K562 (cell line): ENCODE measurements at regions not wholly inside any gene's neighbourhood (a gene's known extent, or its start where the extent isn't known, plus 50 kb on each side); places are given as distances from the start of the nearest gene placed in this dataset.

ENCODE experiments used
- BACH1 ChIP-seq: fragments of 200-800 bp; sonication (Bioruptor generic); IDR thresholded peaks from 2 replicates; pipeline ENCODE4 v1.6.1; 2016; ENCODE audit warnings: missing genetic modification characterization, missing compliant biosample characterization
- BRD9 ChIP-seq: fragments of 450-650 bp; IDR thresholded peaks from 2 replicates; pipeline ENCODE4 v1.6.1; 2018; ENCODE audit warnings: low read depth; ENCODE audit not compliant: partially characterized antibody
- CBX8 ChIP-seq: fragments of 200-600 bp; sonication (generic); IDR thresholded peaks from 2 replicates; pipeline ENCODE4 v1.6.1; 2012; ENCODE audit warnings: borderline replicate concordance, mixed run types, low read depth, mild to moderate bottlenecking, moderate library complexity, mixed read lengths, low read length, control low read depth, inconsistent platforms; ENCODE audit not compliant: poor library complexity, severe bottlenecking; ENCODE audit errors: extremely low read depth
- FOXK2 ChIP-seq, 2 experiments: fragments of 450-650 bp; IDR thresholded peaks in 1 of 2; conservative IDR thresholded peaks in 1 of 2; 2 replicates each; pipeline ENCODE4 v1.6.1; 2016; ENCODE audit warnings: low read depth in 2 of 2, mild to moderate bottlenecking in 1 of 2
- FOXP1 ChIP-seq: sonication (generic); formaldehyde crosslinking; IDR thresholded peaks from 2 replicates; pipeline ENCODE4 v1.8.0; 2022; ENCODE audit warnings: mild to moderate bottlenecking, missing genetic modification reagents
- MBD2 ChIP-seq: sonication (generic); IDR thresholded peaks from 2 replicates; pipeline ENCODE4 v1.6.1; 2016; ENCODE audit warnings: low read depth, borderline replicate concordance
- POLR2A ChIP-seq: fragments of 450-650 bp; conservative IDR thresholded peaks from 2 replicates; pipeline ENCODE4 v1.6.1; 2016
- SMARCC2 ChIP-seq: fragments of 450-650 bp; IDR thresholded peaks from 2 replicates; pipeline ENCODE4 v1.6.1; 2017; ENCODE audit warnings: antibody characterized with exemption, moderate library complexity, mild to moderate bottlenecking, low read depth
- ZNF121 ChIP-seq: sonication (generic); formaldehyde crosslinking; conservative IDR thresholded peaks from 2 replicates; pipeline ENCODE4 v1.8.0; 2022; ENCODE audit warnings: missing genetic modification reagents
- ZNF551 ChIP-seq: fragments of 250-450 bp; sonication (Bioruptor Pico); IDR thresholded peaks from 2 replicates; pipeline ENCODE4 v1.5.0; 2021; ENCODE audit warnings: mild to moderate bottlenecking, moderate library complexity
- TF ChIP-seq, protein P1 (sequence below): fragments of 450-650 bp; formaldehyde crosslinking; IDR thresholded peaks from 2 replicates; pipeline ENCODE4 v1.4.0; 2020; ENCODE audit warnings: mild to moderate bottlenecking, moderate library complexity
- TF ChIP-seq, protein P2 (sequence below), 2 experiments: fragments of 450-650 bp; IDR thresholded peaks; 2 replicates each; pipeline ENCODE4 v1.6.1; 2018; ENCODE audit warnings: mild to moderate bottlenecking in 2 of 2, low read depth in 1 of 2; ENCODE audit not compliant: partially characterized antibody in 2 of 2
- TF ChIP-seq, protein P3 (sequence below): fragments of 200-800 bp; sonication (Bioruptor generic); IDR thresholded peaks from 2 replicates; pipeline ENCODE4 v1.6.1; 2016; ENCODE audit warnings: missing genetic modification characterization, missing compliant biosample characterization
- TF ChIP-seq, protein P4 (sequence below): fragments of 250-450 bp; sonication (Bioruptor Pico); IDR thresholded peaks from 2 replicates; pipeline ENCODE4 v1.5.1; 2021; ENCODE audit warnings: mild to moderate bottlenecking

DNA sequence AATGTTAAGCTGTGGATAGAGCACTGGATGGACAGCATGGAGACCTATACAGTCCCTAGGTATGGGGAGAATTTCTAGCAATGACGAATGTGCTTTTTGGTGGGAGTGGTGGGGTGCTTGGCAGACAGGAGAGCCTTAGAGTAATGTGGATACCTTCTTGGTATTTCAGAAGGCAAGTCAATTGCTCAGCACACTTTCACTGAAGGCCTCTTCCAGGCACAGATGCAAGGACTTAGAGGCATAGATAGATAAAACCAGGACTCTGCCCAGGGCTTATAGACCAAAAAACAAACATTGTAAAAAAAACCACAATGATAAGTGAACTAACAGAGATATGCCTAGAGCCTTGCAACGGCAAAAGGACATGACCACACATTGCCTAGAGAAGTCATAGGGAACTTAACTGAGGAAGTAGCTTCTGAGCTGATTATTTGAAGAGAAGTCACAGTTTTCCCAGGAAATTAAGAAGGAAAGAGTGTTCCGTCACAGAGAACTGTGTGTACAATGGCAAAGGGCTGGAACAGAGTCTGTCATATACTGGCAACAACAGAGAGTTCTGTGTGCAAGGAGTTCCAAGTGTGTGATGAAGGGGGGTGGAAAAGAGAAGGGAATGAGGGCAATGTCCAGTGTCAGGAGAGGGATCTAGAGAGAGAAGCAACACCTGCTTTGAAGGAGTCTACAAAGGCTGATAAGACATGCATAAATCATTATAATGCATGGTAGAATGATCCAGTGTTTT is 65.9 kb upstream of the PICALM start (continued):
- peak in 1 of 2 experiments; percentile 23; a peak in 1 of 4 replicates for TF ChIP-seq FOXK2 (conservative IDR thresholded peaks at IDR 0.05 in 1 of 2, IDR thresholded peaks at IDR 0.05 in 1 of 2; ENCODE audit: low read depth in 2 of 2)
- TF ChIP-seq BRD9 = peak; percentile 39
- TF ChIP-seq, protein P1, sequence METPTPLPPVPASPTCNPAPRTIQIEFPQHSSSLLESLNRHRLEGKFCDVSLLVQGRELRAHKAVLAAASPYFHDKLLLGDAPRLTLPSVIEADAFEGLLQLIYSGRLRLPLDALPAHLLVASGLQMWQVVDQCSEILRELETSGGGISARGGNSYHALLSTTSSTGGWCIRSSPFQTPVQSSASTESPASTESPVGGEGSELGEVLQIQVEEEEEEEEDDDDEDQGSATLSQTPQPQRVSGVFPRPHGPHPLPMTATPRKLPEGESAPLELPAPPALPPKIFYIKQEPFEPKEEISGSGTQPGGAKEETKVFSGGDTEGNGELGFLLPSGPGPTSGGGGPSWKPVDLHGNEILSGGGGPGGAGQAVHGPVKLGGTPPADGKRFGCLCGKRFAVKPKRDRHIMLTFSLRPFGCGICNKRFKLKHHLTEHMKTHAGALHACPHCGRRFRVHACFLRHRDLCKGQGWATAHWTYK (CRISPR knock-in tag) = 0 out of 2 replicates have a peak, but pooled peaks have one; percentile 20
- TF ChIP-seq, protein P2, sequence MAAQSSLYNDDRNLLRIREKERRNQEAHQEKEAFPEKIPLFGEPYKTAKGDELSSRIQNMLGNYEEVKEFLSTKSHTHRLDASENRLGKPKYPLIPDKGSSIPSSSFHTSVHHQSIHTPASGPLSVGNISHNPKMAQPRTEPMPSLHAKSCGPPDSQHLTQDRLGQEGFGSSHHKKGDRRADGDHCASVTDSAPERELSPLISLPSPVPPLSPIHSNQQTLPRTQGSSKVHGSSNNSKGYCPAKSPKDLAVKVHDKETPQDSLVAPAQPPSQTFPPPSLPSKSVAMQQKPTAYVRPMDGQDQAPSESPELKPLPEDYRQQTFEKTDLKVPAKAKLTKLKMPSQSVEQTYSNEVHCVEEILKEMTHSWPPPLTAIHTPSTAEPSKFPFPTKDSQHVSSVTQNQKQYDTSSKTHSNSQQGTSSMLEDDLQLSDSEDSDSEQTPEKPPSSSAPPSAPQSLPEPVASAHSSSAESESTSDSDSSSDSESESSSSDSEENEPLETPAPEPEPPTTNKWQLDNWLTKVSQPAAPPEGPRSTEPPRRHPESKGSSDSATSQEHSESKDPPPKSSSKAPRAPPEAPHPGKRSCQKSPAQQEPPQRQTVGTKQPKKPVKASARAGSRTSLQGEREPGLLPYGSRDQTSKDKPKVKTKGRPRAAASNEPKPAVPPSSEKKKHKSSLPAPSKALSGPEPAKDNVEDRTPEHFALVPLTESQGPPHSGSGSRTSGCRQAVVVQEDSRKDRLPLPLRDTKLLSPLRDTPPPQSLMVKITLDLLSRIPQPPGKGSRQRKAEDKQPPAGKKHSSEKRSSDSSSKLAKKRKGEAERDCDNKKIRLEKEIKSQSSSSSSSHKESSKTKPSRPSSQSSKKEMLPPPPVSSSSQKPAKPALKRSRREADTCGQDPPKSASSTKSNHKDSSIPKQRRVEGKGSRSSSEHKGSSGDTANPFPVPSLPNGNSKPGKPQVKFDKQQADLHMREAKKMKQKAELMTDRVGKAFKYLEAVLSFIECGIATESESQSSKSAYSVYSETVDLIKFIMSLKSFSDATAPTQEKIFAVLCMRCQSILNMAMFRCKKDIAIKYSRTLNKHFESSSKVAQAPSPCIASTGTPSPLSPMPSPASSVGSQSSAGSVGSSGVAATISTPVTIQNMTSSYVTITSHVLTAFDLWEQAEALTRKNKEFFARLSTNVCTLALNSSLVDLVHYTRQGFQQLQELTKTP (IDR thresholded peaks at IDR 0.05; ENCODE audit: low read depth in 1 of 2, partially characterized antibody in 2 of 2) = peak; percentile 55 to 67
- no peak for TF ChIP-seq CBX8
- TF ChIP-seq SMARCC2 = peak; percentile 57
- no peak for TF ChIP-seq ZNF121 (CRISPR knock-in tag)
- TF ChIP-seq ZNF551 (CRISPR knock-in tag) = no peak
- TF ChIP-seq, protein P3, sequence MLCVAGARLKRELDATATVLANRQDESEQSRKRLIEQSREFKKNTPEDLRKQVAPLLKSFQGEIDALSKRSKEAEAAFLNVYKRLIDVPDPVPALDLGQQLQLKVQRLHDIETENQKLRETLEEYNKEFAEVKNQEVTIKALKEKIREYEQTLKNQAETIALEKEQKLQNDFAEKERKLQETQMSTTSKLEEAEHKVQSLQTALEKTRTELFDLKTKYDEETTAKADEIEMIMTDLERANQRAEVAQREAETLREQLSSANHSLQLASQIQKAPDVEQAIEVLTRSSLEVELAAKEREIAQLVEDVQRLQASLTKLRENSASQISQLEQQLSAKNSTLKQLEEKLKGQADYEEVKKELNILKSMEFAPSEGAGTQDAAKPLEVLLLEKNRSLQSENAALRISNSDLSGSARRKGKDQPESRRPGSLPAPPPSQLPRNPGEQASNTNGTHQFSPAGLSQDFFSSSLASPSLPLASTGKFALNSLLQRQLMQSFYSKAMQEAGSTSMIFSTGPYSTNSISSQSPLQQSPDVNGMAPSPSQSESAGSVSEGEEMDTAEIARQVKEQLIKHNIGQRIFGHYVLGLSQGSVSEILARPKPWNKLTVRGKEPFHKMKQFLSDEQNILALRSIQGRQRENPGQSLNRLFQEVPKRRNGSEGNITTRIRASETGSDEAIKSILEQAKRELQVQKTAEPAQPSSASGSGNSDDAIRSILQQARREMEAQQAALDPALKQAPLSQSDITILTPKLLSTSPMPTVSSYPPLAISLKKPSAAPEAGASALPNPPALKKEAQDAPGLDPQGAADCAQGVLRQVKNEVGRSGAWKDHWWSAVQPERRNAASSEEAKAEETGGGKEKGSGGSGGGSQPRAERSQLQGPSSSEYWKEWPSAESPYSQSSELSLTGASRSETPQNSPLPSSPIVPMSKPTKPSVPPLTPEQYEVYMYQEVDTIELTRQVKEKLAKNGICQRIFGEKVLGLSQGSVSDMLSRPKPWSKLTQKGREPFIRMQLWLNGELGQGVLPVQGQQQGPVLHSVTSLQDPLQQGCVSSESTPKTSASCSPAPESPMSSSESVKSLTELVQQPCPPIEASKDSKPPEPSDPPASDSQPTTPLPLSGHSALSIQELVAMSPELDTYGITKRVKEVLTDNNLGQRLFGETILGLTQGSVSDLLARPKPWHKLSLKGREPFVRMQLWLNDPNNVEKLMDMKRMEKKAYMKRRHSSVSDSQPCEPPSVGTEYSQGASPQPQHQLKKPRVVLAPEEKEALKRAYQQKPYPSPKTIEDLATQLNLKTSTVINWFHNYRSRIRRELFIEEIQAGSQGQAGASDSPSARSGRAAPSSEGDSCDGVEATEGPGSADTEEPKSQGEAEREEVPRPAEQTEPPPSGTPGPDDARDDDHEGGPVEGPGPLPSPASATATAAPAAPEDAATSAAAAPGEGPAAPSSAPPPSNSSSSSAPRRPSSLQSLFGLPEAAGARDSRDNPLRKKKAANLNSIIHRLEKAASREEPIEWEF (CRISPR knock-in tag) = peak; percentile 51; the same call in 1 of the 2 replicates
- peak; percentile 48; the same call in 1 of the 2 replicates for TF ChIP-seq MBD2
- TF ChIP-seq, protein P4, sequence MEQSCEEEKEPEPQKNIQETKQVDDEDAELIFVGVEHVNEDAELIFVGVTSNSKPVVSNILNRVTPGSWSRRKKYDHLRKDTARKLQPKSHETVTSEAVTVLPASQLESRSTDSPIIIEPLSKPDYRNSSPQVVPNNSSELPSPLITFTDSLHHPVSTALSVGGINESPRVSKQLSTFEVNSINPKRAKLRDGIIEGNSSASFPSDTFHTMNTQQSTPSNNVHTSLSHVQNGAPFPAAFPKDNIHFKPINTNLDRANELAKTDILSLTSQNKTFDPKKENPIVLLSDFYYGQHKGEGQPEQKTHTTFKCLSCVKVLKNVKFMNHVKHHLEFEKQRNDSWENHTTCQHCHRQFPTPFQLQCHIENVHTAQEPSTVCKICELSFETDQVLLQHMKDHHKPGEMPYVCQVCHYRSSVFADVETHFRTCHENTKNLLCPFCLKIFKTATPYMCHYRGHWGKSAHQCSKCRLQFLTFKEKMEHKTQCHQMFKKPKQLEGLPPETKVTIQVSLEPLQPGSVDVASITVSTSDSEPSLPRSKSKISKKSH (CRISPR knock-in tag) = no peak
- no peak for TF ChIP-seq POLR2A
- TF ChIP-seq BACH1 = peak; percentile 36; the same call in 1 of the 2 replicates
- no peak for TF ChIP-seq FOXP1 (CRISPR knock-in tag)
